GM12875 (cell line): ENCODE measurements at regions not wholly inside any gene's neighbourhood (a gene's known extent, or its start where the extent isn't known, plus 50 kb on each side); places are given as distances from the start of the nearest gene placed in this dataset.
"Not testable (repeated sequence)": the region's sequence is repeated elsewhere in the genome, so short reads cannot be mapped to it uniquely, and the experiment has no call there.

ENCODE experiments used
- H3K4me3 ChIP-seq: one replicate; pipeline ENCODE4 v1.5.1; 2011; ENCODE audit warnings: low read depth, low read length, control low read depth
- TF ChIP-seq, protein P1 (sequence below): IDR thresholded peaks from 2 replicates; pipeline ENCODE4 v1.5.1; 2011; ENCODE audit warnings: low read depth, mild to moderate bottlenecking, control low read depth, inconsistent platforms, low read length, moderate library complexity, borderline replicate concordance; ENCODE audit not compliant: insufficient read depth

DNA sequence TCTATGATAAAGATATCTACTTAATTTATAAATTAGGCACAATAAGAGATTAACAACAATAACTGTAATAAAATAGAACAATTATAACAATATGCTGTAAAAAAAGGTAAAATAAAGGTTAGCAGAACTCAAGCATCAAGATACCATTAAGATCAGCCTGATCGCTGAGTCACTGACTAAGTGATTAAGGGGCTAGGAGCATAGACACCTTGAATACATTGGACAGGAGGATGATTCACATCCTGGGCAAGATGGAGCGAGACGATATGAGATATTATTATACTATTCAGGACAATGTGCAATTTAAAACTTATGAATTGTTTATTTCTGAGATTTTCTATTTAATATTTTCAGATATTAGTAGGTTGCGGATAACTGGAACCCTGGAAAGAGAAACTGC, 1277.8 kb upstream of the ZEB2 start:
- H3K4me3 ChIP-seq = no peak overlapping the region
- TF ChIP-seq, protein P1, sequence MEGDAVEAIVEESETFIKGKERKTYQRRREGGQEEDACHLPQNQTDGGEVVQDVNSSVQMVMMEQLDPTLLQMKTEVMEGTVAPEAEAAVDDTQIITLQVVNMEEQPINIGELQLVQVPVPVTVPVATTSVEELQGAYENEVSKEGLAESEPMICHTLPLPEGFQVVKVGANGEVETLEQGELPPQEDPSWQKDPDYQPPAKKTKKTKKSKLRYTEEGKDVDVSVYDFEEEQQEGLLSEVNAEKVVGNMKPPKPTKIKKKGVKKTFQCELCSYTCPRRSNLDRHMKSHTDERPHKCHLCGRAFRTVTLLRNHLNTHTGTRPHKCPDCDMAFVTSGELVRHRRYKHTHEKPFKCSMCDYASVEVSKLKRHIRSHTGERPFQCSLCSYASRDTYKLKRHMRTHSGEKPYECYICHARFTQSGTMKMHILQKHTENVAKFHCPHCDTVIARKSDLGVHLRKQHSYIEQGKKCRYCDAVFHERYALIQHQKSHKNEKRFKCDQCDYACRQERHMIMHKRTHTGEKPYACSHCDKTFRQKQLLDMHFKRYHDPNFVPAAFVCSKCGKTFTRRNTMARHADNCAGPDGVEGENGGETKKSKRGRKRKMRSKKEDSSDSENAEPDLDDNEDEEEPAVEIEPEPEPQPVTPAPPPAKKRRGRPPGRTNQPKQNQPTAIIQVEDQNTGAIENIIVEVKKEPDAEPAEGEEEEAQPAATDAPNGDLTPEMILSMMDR = no peak

DNA sequence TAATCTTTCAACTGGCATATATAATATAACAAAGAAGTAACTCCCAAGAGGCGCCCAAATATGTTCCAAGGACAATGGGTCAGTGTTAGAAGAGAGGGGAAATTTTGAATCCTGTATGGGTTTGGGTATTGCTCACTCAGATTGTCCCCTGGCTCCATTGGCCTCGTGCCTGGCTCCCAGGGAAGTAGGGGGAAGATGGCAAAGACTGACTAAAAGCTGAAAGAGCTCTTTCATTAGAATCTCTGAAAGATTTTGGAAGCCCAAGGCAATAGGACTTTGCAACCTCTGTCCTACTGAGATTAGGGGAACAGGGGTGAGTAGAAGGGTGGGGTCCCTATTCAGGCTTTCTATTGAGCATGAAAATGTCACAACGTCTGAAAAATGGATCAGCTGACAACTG, 1272.8 kb upstream of the ZEB2 start:
- no peak overlapping the region for H3K4me3 ChIP-seq
- TF ChIP-seq, protein P1 = no peak

DNA sequence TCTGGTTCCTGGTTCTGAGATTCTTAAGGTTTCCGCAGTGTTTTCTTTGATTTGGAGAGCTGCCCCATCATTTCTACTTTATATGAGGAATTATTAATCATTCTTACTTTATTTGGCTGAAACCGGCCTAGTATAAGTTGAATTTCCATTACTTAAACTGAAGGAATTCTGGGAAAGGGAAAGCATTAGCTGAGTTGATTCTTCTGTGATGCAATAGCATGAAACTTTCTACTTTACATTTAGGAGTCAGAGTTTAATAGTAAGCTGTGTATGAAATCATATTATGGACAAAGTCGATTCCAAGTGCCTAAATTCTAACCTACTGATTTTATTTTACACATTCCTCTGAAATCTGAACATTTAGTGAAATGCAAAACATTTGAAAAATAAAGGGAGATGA, 1269.7 kb upstream of the ZEB2 start:
- TF ChIP-seq, protein P1 = no peak
- no peak overlapping the region for H3K4me3 ChIP-seq

DNA sequence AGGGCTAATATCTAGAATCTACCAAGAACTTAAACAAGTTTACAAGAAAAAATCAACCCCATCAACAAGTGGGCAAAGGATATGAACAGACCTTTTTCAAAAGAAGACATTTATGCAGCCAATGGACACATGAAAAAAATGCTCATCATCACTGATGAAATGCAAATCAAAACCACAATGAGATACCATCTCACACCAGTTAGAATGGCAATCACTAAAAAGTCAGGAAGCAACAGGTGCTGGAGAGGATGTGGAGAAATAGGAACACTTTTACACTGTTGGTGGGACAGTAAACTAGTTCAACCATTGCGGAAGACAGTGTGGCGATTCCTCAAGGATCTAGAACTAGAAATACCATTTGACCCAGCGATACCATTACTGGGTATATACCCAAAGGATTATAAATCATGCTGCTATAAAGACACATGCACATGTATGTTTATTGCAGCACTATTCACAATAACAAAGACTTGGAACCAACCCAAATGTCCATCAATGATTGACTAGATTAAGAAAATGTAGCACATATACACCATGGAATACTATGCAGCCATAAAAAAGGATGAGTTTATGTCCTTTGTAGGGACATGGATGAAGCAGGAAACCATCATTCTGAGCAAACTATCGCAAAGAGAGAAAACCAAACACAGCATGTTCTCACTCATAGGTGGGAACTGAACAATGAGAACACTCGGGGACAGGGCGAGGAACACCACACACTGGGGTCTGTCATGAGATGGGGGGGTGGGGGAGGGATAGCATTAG, 1267.9 kb upstream of the ZEB2 start:
- not testable (repeated sequence) for H3K4me3 ChIP-seq

DNA sequence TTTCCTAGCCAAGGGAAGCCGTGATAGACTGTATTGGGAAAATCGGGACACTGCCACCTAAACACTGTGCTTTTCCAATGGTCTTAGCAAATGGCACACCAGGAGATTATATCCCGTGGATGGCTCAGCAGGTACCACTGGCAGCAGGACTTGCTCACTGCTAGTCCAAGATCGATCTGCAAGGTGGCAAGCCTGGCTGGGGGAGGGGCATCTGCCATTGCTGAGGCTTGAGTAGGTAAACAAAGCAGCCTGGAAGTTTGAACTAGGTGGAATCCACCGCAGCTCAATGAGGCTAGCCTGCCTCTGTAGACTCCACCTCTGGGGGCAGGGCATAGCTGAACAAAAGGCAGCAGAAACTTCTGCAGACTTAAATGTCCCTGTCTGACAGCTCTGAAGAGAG, 1262.7 kb upstream of the ZEB2 start:
- H3K4me3 ChIP-seq = not testable (repeated sequence)

DNA sequence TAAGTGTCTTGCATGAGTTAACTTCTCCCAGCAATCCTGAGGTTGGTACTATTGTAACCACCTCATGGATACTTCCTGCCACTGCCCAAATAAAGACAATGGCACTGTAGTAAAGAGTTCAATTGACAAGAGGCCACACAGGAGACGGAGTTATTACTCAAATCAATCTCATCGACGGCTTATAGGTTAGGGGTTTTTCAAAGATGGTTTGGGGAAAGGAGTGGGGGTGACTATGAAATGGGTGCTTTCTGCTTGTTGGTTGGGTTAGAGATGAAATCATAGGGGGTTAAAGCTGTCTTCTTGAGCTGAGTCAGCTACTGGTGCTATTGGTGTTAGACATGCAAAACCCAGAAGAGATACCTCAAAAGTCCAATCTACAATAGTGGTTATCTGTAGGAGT, 1258.0 kb upstream of the ZEB2 start:
- no peak overlapping the region for H3K4me3 ChIP-seq
- TF ChIP-seq, protein P1 = no peak

DNA sequence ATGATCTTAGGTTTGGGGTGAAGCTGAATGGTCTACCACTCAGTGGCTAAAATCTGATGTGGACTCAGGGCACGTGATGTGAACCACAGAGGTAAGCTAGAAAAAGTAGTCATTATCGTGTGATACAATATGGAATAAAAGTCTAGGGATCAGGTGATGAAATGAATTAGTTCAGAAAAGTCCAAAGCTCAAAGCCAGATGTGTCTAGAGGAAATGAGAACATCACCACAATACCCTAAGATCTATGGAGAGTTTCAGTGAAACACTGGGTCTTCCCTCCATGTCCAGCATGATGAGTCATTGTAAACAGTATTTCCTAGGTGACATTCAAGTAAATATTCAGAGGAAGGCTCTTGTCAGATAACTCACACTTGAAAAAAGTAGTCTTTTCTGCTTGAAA, 1257.4 kb upstream of the ZEB2 start:
- no peak overlapping the region for H3K4me3 ChIP-seq
- TF ChIP-seq, protein P1 = no peak

DNA sequence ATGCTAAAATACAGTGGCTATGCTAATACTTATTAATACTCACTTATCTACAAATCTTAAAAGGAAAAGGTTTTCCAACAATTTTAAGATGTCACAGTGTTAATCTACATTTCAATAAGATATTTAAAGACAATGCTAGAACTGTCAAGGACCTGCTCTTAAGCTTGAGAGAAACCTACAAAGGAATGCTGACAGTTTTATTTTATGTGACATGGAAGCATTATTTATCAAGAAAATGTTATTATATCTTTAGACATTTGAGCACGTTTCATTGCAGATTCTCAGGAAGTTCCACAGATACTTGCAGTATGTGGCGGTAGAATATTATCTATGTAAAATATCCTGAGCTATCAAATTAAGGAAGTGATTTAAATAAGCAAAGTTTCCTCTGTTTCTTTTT, 1255.7 kb upstream of the ZEB2 start:
- no peak overlapping the region for H3K4me3 ChIP-seq
- TF ChIP-seq, protein P1 = no peak
